Activated CD8-positive, alpha-beta memory T cell treated with anti-CD3 and anti-CD28 coated beads, Interleukin-2, amount 10 ng/mL, durations not matched to agents 7 days and 5 days (primary cell): ENCODE measurements at regions not wholly inside any gene's neighbourhood (a gene's known extent, or its start where the extent isn't known, plus 50 kb on each side); places are given as distances from the start of the nearest gene placed in this dataset.

ENCODE experiments used
- ATAC-seq: fragments of 150-1000 bp; cut with Tn5 transposase; one replicate; pipeline ENCODE4 v1.10.0; 2021; ENCODE audit warnings: moderate library complexity
- CTCF ChIA-PET: fragments of 350-600 bp; sonication (Branson Sonifier 250); formaldehyde crosslinking; loops from one replicate; lab custom pipeline; 2021; ENCODE audit warnings: antibody characterized with exemption; lab: Charles Lee
- DNase-seq: peaks from one replicate; pipeline ENCODE4 v3.0.0-alpha.2; 2020
- H3K27ac Mint-ChIP-seq: one replicate; pipeline ENCODE4 v1.8.0; 2021; ENCODE audit warnings: mild to moderate bottlenecking, mixed read lengths
- H3K27me3 Mint-ChIP-seq: one replicate; pipeline ENCODE4 v1.8.0; 2021; ENCODE audit warnings: mixed read lengths
- H3K36me3 Mint-ChIP-seq: one replicate; pipeline ENCODE4 v1.8.0; 2021; ENCODE audit warnings: mild to moderate bottlenecking, mixed read lengths
- H3K4me1 Mint-ChIP-seq: one replicate; pipeline ENCODE4 v1.8.0; 2021; ENCODE audit warnings: mixed read lengths
- H3K4me3 Mint-ChIP-seq: one replicate; pipeline ENCODE4 v1.8.0; 2021; ENCODE audit warnings: mild to moderate bottlenecking, moderate library complexity, mixed read lengths
- H3K9me3 Mint-ChIP-seq: one replicate; pipeline ENCODE4 v1.8.0; 2022; ENCODE audit warnings: low read depth, mixed read lengths

GRCh38 chr14:76688383-76688671 lies 72.9 kb upstream of the VASH1 start:
- Mint-ChIP-seq H3K36me3 (no peaks in the 10 kb centered on the region), H3K4me3 (no peak overlapping the region), H3K4me1 (no peaks in the 10 kb centered on the region), H3K27me3 (peaks cover 14% of the 10 kb centered on the region), H3K9me3 (no peaks in the 10 kb centered on the region), H3K27ac (no peak overlapping the region)
- DNase-seq (no peak), ATAC-seq (no peak)
- CTCF ChIA-PET, result no interaction called here

GRCh38 chr14:76690502-76691105 lies 70.7 kb upstream of the VASH1 start:
- ATAC-seq (no peak), DNase-seq (no peak)
- H3K27ac Mint-ChIP-seq, result no peak overlapping the region
- no peaks in the 10 kb centered on the region for H3K9me3 Mint-ChIP-seq
- CTCF ChIA-PET, result interaction anchor here (1.6 kb wide), 1 partner anchor 21 kb away, joined by 4 read pairs; no protein-coding TSS in a partner anchor
- no peaks in the 10 kb centered on the region for H3K4me1 Mint-ChIP-seq
- peaks cover 9% of the 10 kb centered on the region for H3K27me3 Mint-ChIP-seq
- H3K4me3 Mint-ChIP-seq, result no peak overlapping the region
- H3K36me3 Mint-ChIP-seq, result no peaks in the 10 kb centered on the region

GRCh38 chr14:76694106-76694505 lies 67.2 kb upstream of the VASH1 start:
- Mint-ChIP-seq H3K4me1 (no peaks in the 10 kb centered on the region), H3K27me3 (peaks cover 4% of the 10 kb centered on the region), H3K4me3 (no peak overlapping the region), H3K36me3 (no peaks in the 10 kb centered on the region), H3K9me3 (no peaks in the 10 kb centered on the region), H3K27ac (no peak overlapping the region)
- CTCF ChIA-PET, result interaction anchor here (1.0 kb wide), 1 partner anchor 16 kb away, joined by 3 read pairs; no protein-coding TSS in a partner anchor
- ATAC-seq, result no peak
- no peak for DNase-seq

- peaks cover 4% of the 10 kb centered on the region for H3K27me3 Mint-ChIP-seq
- H3K36me3 Mint-ChIP-seq, result no peaks in the 10 kb centered on the region
- CTCF ChIA-PET, result interaction anchor here (2.2 kb wide), 1 partner anchor 15 kb away, joined by 15 read pairs; no protein-coding TSS in a partner anchor
These were observed 65.9 kb upstream of the VASH1 start for GRCh38 chr14:76695263-76695920.

DNA sequence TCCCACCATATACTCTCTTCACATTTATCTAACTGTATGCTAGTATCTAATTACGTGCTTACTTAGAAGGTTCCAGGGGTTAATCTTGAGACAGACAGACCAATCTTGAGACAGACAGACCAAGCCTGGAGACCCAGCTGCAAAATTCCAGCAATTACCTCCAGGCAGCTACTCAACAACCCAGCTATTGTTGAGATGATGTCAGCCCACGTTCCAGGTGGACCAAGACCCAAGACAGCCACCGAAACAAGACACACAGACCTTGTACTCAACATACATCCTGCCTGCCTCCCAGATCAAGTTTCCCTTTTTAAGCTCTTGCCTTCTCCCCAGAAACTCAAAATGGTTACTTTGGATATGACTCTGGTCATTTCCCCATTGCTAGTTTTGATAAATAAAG lies 64.9 kb upstream of the VASH1 start:
- Mint-ChIP-seq H3K9me3 (no peaks in the 10 kb centered on the region), H3K27me3 (peaks cover 4% of the 10 kb centered on the region)

More at GRCh38 chr14:76695263-76695920, 65.9 kb upstream of the VASH1 start:
- no peak for DNase-seq
- no peak for ATAC-seq
- Mint-ChIP-seq H3K9me3 (no peaks in the 10 kb centered on the region), H3K4me3 (no peak overlapping the region), H3K27ac (no peak overlapping the region), H3K4me1 (no peaks in the 10 kb centered on the region)

GRCh38 chr14:76696791-76697190 lies 64.5 kb upstream of the VASH1 start:
- CTCF ChIA-PET, result interaction anchor here (2.2 kb wide), 1 partner anchor 14 kb away, joined by 15 read pairs; no protein-coding TSS in a partner anchor
- no peak for ATAC-seq
- Mint-ChIP-seq H3K4me1 (no peaks in the 10 kb centered on the region), H3K27me3 (peaks cover 6% of the 10 kb centered on the region), H3K4me3 (no peak overlapping the region), H3K36me3 (no peaks in the 10 kb centered on the region), H3K27ac (no peak overlapping the region), H3K9me3 (no peaks in the 10 kb centered on the region)
- DNase-seq, result no peak

More for the DNA sequence above, 64.9 kb upstream of the VASH1 start:
- H3K4me3 Mint-ChIP-seq, result no peak overlapping the region
- no peaks in the 10 kb centered on the region for H3K36me3 Mint-ChIP-seq
- CTCF ChIA-PET, result interaction anchor here (2.2 kb wide), 1 partner anchor 14 kb away, joined by 15 read pairs; no protein-coding TSS in a partner anchor
- ATAC-seq (no peak), DNase-seq (no peak)
- H3K4me1 Mint-ChIP-seq, result no peaks in the 10 kb centered on the region
- no peak overlapping the region for H3K27ac Mint-ChIP-seq

DNA sequence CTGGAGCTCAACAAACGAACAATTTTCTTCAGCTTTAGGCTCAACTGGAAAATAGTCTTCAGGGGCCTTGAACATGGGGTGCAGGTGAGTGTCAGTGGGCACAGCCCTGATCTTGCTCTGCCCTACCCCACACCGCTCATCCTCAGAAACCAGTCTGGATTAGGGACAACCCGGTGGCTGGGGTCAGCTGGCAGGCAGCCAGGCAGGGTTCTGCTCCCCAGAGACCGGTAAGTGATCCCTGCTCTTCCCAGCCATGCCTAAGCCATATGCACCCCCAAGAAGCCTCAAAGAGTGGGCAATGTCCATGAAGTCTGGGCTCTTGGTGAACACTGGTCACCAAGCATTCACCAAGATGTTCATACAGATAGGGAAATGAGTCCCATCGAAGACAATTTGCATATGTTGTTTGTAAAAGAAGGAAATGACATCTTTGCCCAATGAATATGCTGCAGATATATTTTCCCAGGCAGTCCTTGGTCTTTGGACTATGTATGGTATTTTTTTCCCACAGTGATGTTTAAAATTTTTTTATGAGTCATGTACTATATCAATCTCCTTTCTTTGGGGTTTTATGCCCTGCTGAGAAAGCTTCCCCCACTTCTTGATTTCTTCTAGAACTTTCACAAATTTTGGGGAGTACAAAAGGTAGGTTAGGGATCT lies 63.9 kb upstream of the VASH1 start:
- Mint-ChIP-seq H3K9me3 (no peaks in the 10 kb centered on the region), H3K4me3 (no peak overlapping the region), H3K27me3 (peaks cover 6% of the 10 kb centered on the region), H3K36me3 (no peaks in the 10 kb centered on the region), H3K4me1 (no peaks in the 10 kb centered on the region), H3K27ac (no peak overlapping the region)
- CTCF ChIA-PET, result interaction anchor here (2.2 kb wide), 1 partner anchor 13 kb away, joined by 15 read pairs; no protein-coding TSS in a partner anchor
- ATAC-seq (no peak), DNase-seq (no peak)

DNA sequence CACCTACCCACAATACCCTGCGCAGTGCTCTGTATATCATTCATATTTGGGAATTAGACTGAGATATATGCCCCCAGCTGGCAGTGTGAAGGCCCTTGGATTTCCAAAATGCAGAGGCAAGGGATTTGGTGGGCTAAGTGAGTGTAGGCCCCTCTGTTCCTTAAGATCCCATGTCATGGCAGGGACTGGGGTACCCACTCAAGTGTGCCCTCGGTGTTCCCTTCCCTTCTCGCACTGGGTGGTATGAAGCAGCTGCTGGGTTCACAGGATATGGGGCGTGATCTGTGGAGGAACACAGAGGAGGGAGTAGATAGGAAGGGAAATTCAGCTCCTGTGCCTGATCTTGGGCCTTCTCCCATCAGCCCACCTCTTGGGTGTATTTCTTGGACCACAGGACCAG lies 63.1 kb upstream of the VASH1 start:
- CTCF ChIA-PET, result no interaction called here
- H3K9me3 Mint-ChIP-seq, result no peaks in the 10 kb centered on the region
- H3K36me3 Mint-ChIP-seq, result no peaks in the 10 kb centered on the region
- H3K4me1 Mint-ChIP-seq, result no peaks in the 10 kb centered on the region
- H3K27me3 Mint-ChIP-seq, result peaks cover 9% of the 10 kb centered on the region
- DNase-seq (peak; percentile 35), ATAC-seq (no peak)
- no peak overlapping the region for H3K4me3 Mint-ChIP-seq
- no peak overlapping the region for H3K27ac Mint-ChIP-seq

DNA sequence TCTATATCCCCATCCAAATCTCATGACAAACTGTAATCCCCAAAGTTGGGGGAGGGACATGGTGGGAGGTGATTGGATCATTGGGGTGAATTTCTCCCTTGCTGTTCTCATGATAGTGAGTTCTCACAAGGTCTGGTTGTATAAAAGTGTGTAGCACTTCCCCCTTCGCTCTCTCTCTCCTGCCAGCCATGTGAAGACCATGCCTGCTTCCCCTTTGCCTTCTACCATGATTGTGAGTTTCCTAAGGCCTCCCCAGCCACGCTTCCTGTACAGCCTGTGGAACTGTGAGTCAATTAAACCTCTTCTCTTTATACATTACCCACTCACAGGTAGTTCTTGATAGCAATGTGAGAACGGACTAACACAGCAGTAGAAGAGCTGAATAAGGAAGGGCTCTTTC lies 62.6 kb upstream of the VASH1 start:
- H3K27me3 Mint-ChIP-seq, result peaks cover 9% of the 10 kb centered on the region
- no peaks in the 10 kb centered on the region for H3K36me3 Mint-ChIP-seq
- no peak for ATAC-seq
- CTCF ChIA-PET, result no interaction called here
- no peak overlapping the region for H3K4me3 Mint-ChIP-seq
- H3K27ac Mint-ChIP-seq, result no peak overlapping the region
- no peaks in the 10 kb centered on the region for H3K4me1 Mint-ChIP-seq
- H3K9me3 Mint-ChIP-seq, result no peaks in the 10 kb centered on the region
- no peak for DNase-seq

DNA sequence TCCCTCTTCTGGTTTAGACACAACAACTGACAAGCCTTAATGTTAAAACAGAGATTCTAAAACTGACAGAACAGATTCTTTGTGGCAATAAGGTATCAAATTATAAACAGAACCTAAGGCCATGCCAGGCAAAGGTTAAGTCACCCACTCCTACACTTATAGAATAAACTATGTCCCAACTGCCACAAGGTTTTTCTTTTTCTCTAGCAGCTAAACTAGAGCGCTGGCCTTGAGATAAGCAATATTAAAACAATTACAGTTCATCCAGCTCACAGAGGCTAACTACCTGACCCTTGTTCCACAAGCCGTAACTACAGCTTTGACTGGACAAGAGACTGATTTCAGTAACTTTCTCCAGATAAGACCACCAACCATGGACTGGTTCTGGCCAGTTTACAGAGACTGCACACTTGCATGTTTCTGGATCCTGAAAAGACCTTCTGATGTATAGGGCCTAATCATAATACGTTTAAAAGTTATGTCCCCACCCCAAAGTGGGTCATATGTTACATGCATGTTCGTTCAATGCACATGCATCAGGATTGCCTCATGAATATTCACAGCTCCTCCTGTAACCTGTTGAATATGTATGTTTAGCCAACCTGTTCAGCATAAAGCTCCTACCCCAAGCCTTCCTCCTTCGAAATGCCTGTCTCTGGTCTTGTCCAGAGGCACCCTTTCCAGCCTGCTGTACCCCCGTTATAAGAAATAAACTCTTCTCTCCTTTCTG lies 61.9 kb upstream of the VASH1 start:
- no peak overlapping the region for H3K27ac Mint-ChIP-seq
- CTCF ChIA-PET, result no interaction called here
- no peaks in the 10 kb centered on the region for H3K4me1 Mint-ChIP-seq
- ATAC-seq, result no peak
- H3K36me3 Mint-ChIP-seq, result no peaks in the 10 kb centered on the region
- peaks cover 9% of the 10 kb centered on the region for H3K27me3 Mint-ChIP-seq
- H3K9me3 Mint-ChIP-seq, result no peaks in the 10 kb centered on the region
- no peak overlapping the region for H3K4me3 Mint-ChIP-seq
- no peak for DNase-seq

- Mint-ChIP-seq H3K27me3 (peaks cover 9% of the 10 kb centered on the region), H3K4me1 (no peaks in the 10 kb centered on the region), H3K36me3 (no peaks in the 10 kb centered on the region), H3K27ac (no peak overlapping the region), H3K4me3 (no peak overlapping the region), H3K9me3 (no peaks in the 10 kb centered on the region)
- CTCF ChIA-PET, result no interaction called here
- DNase-seq (no peak), ATAC-seq (no peak)
These were observed 61.2 kb upstream of the VASH1 start for GRCh38 chr14:76699939-76700590.

DNA sequence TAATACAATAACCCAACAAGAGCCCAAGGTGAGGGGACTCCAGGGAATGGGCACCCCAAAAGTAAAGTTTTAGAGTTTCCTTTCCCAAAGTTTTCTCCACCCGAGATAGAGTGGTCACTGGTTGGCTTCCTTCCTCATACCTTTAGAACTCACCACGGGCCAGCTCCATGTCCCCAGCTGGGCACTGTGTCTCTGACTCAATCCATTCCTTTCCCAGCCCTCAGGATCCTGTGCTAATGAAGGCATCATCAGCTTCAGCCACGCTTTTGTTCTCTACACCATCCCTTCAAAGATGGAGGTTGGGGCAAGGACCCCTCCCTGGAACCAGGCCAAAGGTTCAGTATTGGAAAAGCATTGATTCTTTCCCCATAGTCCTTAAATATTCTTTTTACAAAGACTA lies 59.8 kb upstream of the VASH1 start:
- Mint-ChIP-seq H3K4me1 (no peaks in the 10 kb centered on the region), H3K36me3 (no peaks in the 10 kb centered on the region), H3K27ac (no peak overlapping the region), H3K9me3 (no peaks in the 10 kb centered on the region), H3K4me3 (no peak overlapping the region), H3K27me3 (peaks cover 8% of the 10 kb centered on the region)
- ATAC-seq, result no peak
- CTCF ChIA-PET, result interaction anchor here (1.3 kb wide), 1 partner anchor 8 kb away, joined by 3 read pairs; no protein-coding TSS in a partner anchor
- DNase-seq, result no peak

- H3K9me3 Mint-ChIP-seq, result no peaks in the 10 kb centered on the region
- no peaks in the 10 kb centered on the region for H3K4me1 Mint-ChIP-seq
- no peak overlapping the region for H3K4me3 Mint-ChIP-seq
- DNase-seq (no peak), ATAC-seq (no peak)
- CTCF ChIA-PET, result interaction anchor here (1.3 kb wide), 1 partner anchor 9 kb away, joined by 3 read pairs; no protein-coding TSS in a partner anchor
- no peak overlapping the region for H3K27ac Mint-ChIP-seq
- peaks cover 8% of the 10 kb centered on the region for H3K27me3 Mint-ChIP-seq
- H3K36me3 Mint-ChIP-seq, result no peaks in the 10 kb centered on the region
These were observed 59.3 kb upstream of the VASH1 start for GRCh38 chr14:76701981-76702380.
